Rectal smooth muscle tissue (tissue), 1 donor: ENCODE measurements at regions not wholly inside any gene's neighbourhood (a gene's known extent, or its start where the extent isn't known, plus 50 kb on each side); places are given as distances from the start of the nearest gene placed in this dataset.

Source experiments
- H3K27ac ChIP-seq: one replicate; pipeline ENCODE4 v1.7.0; 2013; ENCODE audit warnings: low read depth, low read length, inconsistent platforms
- H3K27me3 ChIP-seq: one replicate; pipeline ENCODE4 v1.7.0; 2013; ENCODE audit warnings: low read length; ENCODE audit not compliant: control insufficient read depth, insufficient read depth
- H3K36me3 ChIP-seq: one replicate; pipeline ENCODE4 v1.7.0; 2013; ENCODE audit warnings: low read length; ENCODE audit not compliant: control insufficient read depth, insufficient read depth
- H3K4me1 ChIP-seq: one replicate; pipeline ENCODE4 v1.7.0; 2013; ENCODE audit warnings: low read length; ENCODE audit not compliant: control insufficient read depth, insufficient read depth
- H3K4me3 ChIP-seq: one replicate; pipeline ENCODE4 v1.7.0; 2013; ENCODE audit warnings: low read length
- H3K9ac ChIP-seq: one replicate; pipeline ENCODE4 v1.7.0; 2013; ENCODE audit warnings: low read length

DNA sequence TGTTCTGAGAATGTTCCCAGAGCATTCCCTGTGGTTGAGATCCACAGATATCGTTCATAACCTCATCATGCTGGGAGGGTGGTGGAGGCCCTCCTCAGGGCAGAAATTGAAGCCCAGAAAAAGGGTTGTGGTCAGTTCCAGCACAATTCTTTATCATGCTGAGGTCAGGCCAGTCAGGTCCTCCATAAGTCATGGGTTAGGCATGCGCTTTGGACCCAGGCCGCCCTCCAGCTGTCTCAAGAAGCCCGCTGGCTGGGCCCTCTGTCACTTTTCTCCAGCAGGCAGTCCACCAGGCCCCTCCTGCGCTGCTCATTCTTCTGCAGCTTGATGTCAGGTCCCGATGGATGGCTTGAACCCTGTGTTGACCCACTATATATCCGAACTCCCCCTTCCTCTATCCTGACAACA is 151.1 kb upstream of the NT5C1B start:
- Histone ChIP-seq H3K27me3 (no peaks in the 10 kb centered on the region), H3K36me3 (no peaks in the 10 kb centered on the region), H3K27ac (no peak overlapping the region), H3K4me3 (no peak overlapping the region), H3K4me1 (peaks cover 2% of the 10 kb centered on the region), H3K9ac (no peak overlapping the region)

DNA sequence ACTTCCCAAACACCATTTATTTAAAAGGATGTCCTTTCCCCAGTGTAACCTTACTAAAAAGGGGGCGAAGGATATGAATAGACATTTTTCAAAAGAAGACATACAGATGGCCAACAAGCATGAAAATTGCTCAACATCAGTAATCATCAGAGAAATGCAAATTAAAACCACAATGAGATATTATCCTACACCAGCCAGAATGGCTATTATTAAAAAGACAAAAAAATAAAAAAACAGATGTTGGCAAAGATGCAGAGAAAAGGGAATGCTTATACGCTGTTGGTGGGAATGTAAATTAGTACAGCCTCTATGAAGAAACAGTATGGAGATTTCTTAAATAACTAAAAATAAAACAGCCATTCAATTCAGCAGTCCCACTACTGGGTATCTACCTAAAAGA is 142.3 kb upstream of the NT5C1B start:
- Histone ChIP-seq H3K4me3 (no peak overlapping the region), H3K27ac (no peak overlapping the region), H3K4me1 (no peaks in the 10 kb centered on the region)

GRCh38 chr2:18724371-18725145 is 135.2 kb upstream of the NT5C1B start:
- Histone ChIP-seq H3K36me3 (no peaks in the 10 kb centered on the region), H3K27ac (no peak overlapping the region), H3K4me3 (no peak overlapping the region), H3K27me3 (no peaks in the 10 kb centered on the region), H3K9ac (no peak overlapping the region), H3K4me1 (no peaks in the 10 kb centered on the region)

More for the DNA sequence above, 142.3 kb upstream of the NT5C1B start:
- no peaks in the 10 kb centered on the region for H3K27me3 ChIP-seq
- H3K9ac ChIP-seq: no peak overlapping the region
- H3K36me3 ChIP-seq: no peaks in the 10 kb centered on the region

GRCh38 chr2:18723219-18723618 is 133.8 kb upstream of the NT5C1B start:
- Histone ChIP-seq H3K27ac (no peak overlapping the region), H3K9ac (no peak overlapping the region), H3K4me3 (no peak overlapping the region), H3K36me3 (no peaks in the 10 kb centered on the region), H3K27me3 (no peaks in the 10 kb centered on the region), H3K4me1 (no peaks in the 10 kb centered on the region)

DNA sequence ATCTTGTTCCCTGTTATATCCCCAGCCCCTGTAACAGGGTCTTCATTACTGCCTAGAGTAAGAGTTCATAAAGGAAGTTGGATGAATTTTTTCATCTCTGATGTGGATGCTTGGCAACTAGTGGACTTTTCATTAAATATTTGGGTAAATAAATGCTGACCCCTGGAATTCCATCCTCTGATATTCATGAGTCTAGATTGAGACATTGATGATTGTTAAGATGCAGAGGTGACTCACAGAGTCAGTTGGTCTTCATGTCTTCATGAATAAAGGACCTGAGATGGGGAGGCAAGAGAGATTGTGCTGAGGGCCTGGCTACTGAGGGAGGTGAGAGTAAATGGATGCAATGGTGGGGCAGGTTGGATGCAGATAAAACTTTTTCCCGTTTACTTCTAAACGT is 132.7 kb upstream of the NT5C1B start:
- no peaks in the 10 kb centered on the region for H3K36me3 ChIP-seq
- H3K4me3 ChIP-seq: no peak overlapping the region
- no peak overlapping the region for H3K9ac ChIP-seq
- H3K27me3 ChIP-seq: no peaks in the 10 kb centered on the region
- no peaks in the 10 kb centered on the region for H3K4me1 ChIP-seq
- H3K27ac ChIP-seq: no peak overlapping the region

DNA sequence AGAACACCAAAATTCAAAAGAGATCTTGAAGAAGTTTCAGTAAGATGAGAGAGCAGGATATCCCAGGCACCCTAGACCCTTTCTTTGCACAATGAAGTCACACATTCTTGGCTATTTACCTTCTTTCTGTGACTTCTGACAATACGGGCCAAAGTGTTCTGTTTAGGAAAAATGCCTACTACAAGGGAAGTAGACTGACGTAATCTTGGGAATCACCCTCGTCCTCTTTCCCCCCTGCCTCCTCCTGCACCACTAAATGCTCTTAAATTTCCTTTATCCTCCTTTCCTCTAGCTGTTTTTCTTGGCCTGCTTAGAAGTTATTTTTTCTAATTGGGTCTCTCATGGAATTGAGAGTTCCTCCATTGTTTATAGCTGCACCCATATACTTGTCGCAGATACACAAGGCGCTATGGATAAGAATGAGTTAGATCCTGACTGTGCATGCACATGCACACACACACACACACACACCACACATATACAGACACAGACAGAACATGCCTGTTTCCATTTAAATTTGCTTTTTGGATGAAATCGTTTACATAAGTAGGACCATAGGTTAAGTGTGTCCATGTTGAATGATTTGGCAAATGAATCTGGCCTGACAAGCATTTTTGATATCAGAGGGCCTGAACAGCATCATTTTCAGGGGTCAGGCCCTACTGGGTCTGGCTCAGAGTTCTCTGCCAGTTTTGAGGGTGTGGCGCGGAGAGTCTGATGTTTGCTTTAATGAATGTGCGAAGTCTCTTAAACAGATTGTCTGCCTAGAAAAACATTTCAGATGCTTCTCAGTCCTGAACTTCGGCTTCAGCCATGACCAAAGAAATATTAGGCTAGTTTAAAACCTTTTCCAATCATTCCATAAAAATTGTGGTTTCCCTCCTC is 131.9 kb upstream of the NT5C1B start:
- no peaks in the 10 kb centered on the region for H3K36me3 ChIP-seq
- H3K27me3 ChIP-seq: no peaks in the 10 kb centered on the region
- H3K4me1 ChIP-seq: no peaks in the 10 kb centered on the region
- no peak overlapping the region for H3K9ac ChIP-seq
- no peak overlapping the region for H3K4me3 ChIP-seq
- no peak overlapping the region for H3K27ac ChIP-seq

GRCh38 chr2:18719978-18720775 is 130.8 kb upstream of the NT5C1B start:
- H3K4me3 ChIP-seq: no peak overlapping the region
- H3K27me3 ChIP-seq: no peaks in the 10 kb centered on the region
- H3K9ac ChIP-seq: no peak overlapping the region
- no peaks in the 10 kb centered on the region for H3K4me1 ChIP-seq
- H3K27ac ChIP-seq: no peak overlapping the region
- no peaks in the 10 kb centered on the region for H3K36me3 ChIP-seq

- Histone ChIP-seq H3K27me3 (no peaks in the 10 kb centered on the region), H3K4me3 (no peak overlapping the region), H3K36me3 (no peaks in the 10 kb centered on the region), H3K9ac (no peak overlapping the region), H3K4me1 (no peaks in the 10 kb centered on the region), H3K27ac (no peak overlapping the region)
These were observed 118.9 kb upstream of the NT5C1B start for GRCh38 chr2:18708203-18708715.

- Histone ChIP-seq H3K4me1 (no peaks in the 10 kb centered on the region), H3K36me3 (no peaks in the 10 kb centered on the region), H3K9ac (no peak overlapping the region), H3K27me3 (no peaks in the 10 kb centered on the region), H3K4me3 (no peak overlapping the region), H3K27ac (no peak overlapping the region)
These were observed 116.6 kb upstream of the NT5C1B start for GRCh38 chr2:18706001-18706400.

DNA sequence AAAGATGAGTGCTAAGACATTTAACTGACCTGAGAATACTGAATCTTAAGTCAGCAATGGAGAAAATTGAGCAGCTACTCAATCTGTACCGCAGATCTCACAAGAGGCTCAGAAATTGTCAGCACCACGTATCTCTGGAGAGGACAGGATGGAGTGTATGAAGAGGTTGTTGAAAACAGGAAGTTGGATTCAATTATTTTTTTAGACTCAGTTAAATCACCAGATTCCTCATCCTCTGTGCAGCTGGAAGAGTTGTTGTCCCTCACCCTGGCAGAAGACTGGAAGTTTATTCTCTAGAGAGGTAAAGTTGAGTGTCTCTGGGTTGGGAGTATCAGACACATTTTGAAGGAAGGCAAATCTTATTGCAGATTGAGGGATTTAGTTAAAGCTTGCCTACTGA is 114.9 kb upstream of the NT5C1B start:
- H3K36me3 ChIP-seq: no peaks in the 10 kb centered on the region
- no peak overlapping the region for H3K9ac ChIP-seq
- no peak overlapping the region for H3K27ac ChIP-seq
- no peaks in the 10 kb centered on the region for H3K27me3 ChIP-seq
- no peaks in the 10 kb centered on the region for H3K4me1 ChIP-seq
- H3K4me3 ChIP-seq: no peak overlapping the region

DNA sequence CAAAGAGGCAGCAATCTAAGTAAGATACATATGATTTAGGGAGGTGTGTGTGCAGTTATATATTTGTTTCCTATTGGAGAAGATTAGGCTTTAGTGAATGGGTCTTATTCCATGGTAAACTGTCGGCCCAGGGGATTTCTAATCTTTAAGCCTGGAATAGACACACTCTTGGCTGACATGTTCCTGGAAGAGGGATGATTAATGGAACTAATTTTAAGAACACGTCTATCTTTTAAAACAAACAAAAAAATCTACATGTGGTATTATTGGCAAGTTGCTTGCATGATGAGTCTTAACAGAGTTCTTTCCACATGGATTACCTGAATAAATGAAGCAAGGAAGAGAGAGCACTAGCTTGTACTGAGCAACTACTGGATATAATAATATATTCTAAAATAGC is 114.2 kb upstream of the NT5C1B start:
- Histone ChIP-seq H3K4me3 (no peak overlapping the region), H3K9ac (no peak overlapping the region), H3K4me1 (no peaks in the 10 kb centered on the region), H3K27ac (no peak overlapping the region), H3K36me3 (no peaks in the 10 kb centered on the region), H3K27me3 (no peaks in the 10 kb centered on the region)

GRCh38 chr2:18701981-18702380 is 112.6 kb upstream of the NT5C1B start:
- no peaks in the 10 kb centered on the region for H3K36me3 ChIP-seq
- no peak overlapping the region for H3K9ac ChIP-seq
- no peak overlapping the region for H3K27ac ChIP-seq
- no peaks in the 10 kb centered on the region for H3K4me1 ChIP-seq
- no peak overlapping the region for H3K4me3 ChIP-seq
- no peaks in the 10 kb centered on the region for H3K27me3 ChIP-seq
